ENCODE measurements at regions not wholly inside any gene's neighbourhood (a gene's known extent, or its start where the extent isn't known, plus 50 kb on each side); places are given as distances from the start of the nearest gene placed in this dataset.

GRCh38 chr20:51074062-51074461 lies 51.2 kb upstream of the KCNG1 start:
- TF ChIP-seq CTCF (IDR thresholded peaks at IDR 0.05) (no peak), POLR2A (IDR thresholded peaks at IDR 0.05) (no peak)

Data from adrenal gland (tissue), 5 donors.